GM12878 (cell line): ENCODE measurements at regions not wholly inside any gene's neighbourhood (a gene's known extent, or its start where the extent isn't known, plus 50 kb on each side); places are given as distances from the start of the nearest gene placed in this dataset.

Experiments used
- ATAC-seq: fragments of 200-7000 bp; cut with Tn5 transposase; 3 replicates; pipeline ENCODE4 v1.9.1; 2020; ENCODE audit warnings: mild to moderate bottlenecking, moderate library complexity
- BruUV-seq: library from RNA; stranded (reverse); fragments of 400-500 nt; replicated peaks from 2 replicates; lab custom pipeline; 2021; lab: Mats Ljungman, UMichigan
- CTCF ChIA-PET: fragments of 300-600 bp; sonication (Branson Sonifier 250); formaldehyde crosslinking; extraction: SDS; loops from one replicate; lab custom pipeline; 2021; ENCODE audit warnings: inconsistent platforms; lab: Yijun Ruan, JAX
- POLR2A ChIA-PET: fragments of 350-600 bp; formaldehyde crosslinking; extraction: SDS; loops from one replicate; lab custom pipeline; 2021; ENCODE audit warnings: inconsistent platforms; lab: Charles Lee
- RAD21 ChIA-PET: fragments of 300-600 bp; sonication (Branson Sonifier 250); formaldehyde crosslinking; loops from one replicate; lab custom pipeline; 2023; ENCODE audit warnings: antibody characterized with exemption; ENCODE audit not compliant: unreplicated experiment; lab: Charles Lee
- SMC1A ChIA-PET: fragments of 300-600 bp; sonication (Branson Sonifier 250); formaldehyde crosslinking; loops from one replicate; lab custom pipeline; 2023; ENCODE audit not compliant: unreplicated experiment, uncharacterized antibody; lab: Charles Lee
- DNase-seq: peaks from one replicate; pipeline ENCODE4 v3.0.0-alpha.2; 2011; ENCODE audit warnings: low read depth, low spot score
- FAIRE-seq: peaks from 3 replicates; lab custom pipeline; 2011; peaks lifted over from hg19 to GRCh38; lab: Jason Lieb, UNC
- H2AFZ ChIP-seq: 2 replicates; pipeline ENCODE4 v1.6.0; 2011; ENCODE audit warnings: low read depth, low read length, control low read depth; ENCODE audit not compliant: control insufficient read depth
- H3K27ac ChIP-seq: 2 replicates; pipeline ENCODE4 v1.5.1; 2011; ENCODE audit warnings: control low read depth; ENCODE audit not compliant: control insufficient read depth, insufficient read depth
- H3K27me3 ChIP-seq, 2 experiments: replicated peaks in 1 of 2; 2 replicates each; pipeline versions ENCODE4 v1.6.0 to v1.6.1; 2011; ENCODE audit warnings: low read length in 1 of 2; ENCODE audit not compliant: control insufficient read depth in 2 of 2, insufficient read depth in 2 of 2
- H3K36me3 ChIP-seq, 2 experiments: 2 replicates each; pipeline ENCODE4 v1.5.1; 2011; ENCODE audit warnings: low read length in 1 of 2; ENCODE audit not compliant: control insufficient read depth in 2 of 2, insufficient read depth in 2 of 2
- H3K4me1 ChIP-seq: 2 replicates; pipeline ENCODE4 v1.6.1; 2011; ENCODE audit warnings: mild to moderate bottlenecking, low read length, moderate library complexity, mixed read lengths; ENCODE audit not compliant: control insufficient read depth, insufficient read depth
- H3K4me2 ChIP-seq: 2 replicates; pipeline ENCODE4 v1.6.0; 2011; ENCODE audit warnings: control low read depth; ENCODE audit not compliant: control insufficient read depth, insufficient read depth
- H3K4me3 ChIP-seq: fragments of 200-600 bp; sonication (generic); 2 replicates; pipeline ENCODE4 v1.5.1; 2016
- H3K79me2 ChIP-seq: 2 replicates; pipeline ENCODE4 v1.6.0; 2011; ENCODE audit warnings: low read length; ENCODE audit not compliant: control insufficient read depth, insufficient read depth
- H3K9ac ChIP-seq: 2 replicates; pipeline ENCODE4 v1.8.0; 2011; ENCODE audit warnings: low read length, control low read depth, mixed read lengths; ENCODE audit not compliant: control insufficient read depth, insufficient read depth
- H3K9me3 ChIP-seq: replicated peaks from 3 replicates; pipeline ENCODE4 v1.5.1; 2011; ENCODE audit warnings: mild to moderate bottlenecking, low read length; ENCODE audit not compliant: control insufficient read depth, insufficient read depth
- H4K20me1 ChIP-seq: 2 replicates; pipeline ENCODE4 v1.6.0; 2011; ENCODE audit not compliant: control insufficient read depth, insufficient read depth
- DPF2 ChIP-seq: fragments of 450-650 bp; IDR thresholded peaks from 2 replicates; pipeline ENCODE4 v1.6.1; 2017; ENCODE audit warnings: mild to moderate bottlenecking
- PAX5 ChIP-seq: IDR thresholded peaks from 2 replicates; pipeline ENCODE4 v1.6.1; 2011; ENCODE audit warnings: low read depth, low read length, borderline replicate concordance
- SPI1 ChIP-seq: IDR thresholded peaks from 2 replicates; pipeline ENCODE4 v1.6.1; 2011; ENCODE audit warnings: low read depth, mild to moderate bottlenecking, low read length, moderate library complexity, borderline replicate concordance; ENCODE audit not compliant: insufficient read depth
- TBL1XR1 ChIP-seq: IDR thresholded peaks from 2 replicates; pipeline ENCODE4 v1.6.1; 2012; ENCODE audit warnings: low read depth, low read length, improper control_type of control experiment
- WGBS: methylation state at CpG from one replicate; pipeline ENCODE4 v1.1.6; 2016; ENCODE audit warnings: low lambda C conversion rate; ENCODE audit not compliant: insufficient replicate concordance, insufficient coverage; ENCODE audit errors: missing lambda C conversion rate; 5-methylcytosine and 5-hydroxymethylcytosine counted together
- in situ Hi-C: fragments of 300-500 bp; cut with MboI; formaldehyde crosslinking; loops from 9 replicates; pipeline ENCODE4 v1.14.3; 2018; ENCODE audit warnings: mixed read lengths
- intact Hi-C: fragments of 100-400 bp; cut with micrococcal nuclease; formaldehyde crosslinking; loops from one replicate; pipeline ENCODE4 v1.14.2; 2022; ENCODE audit not compliant: unreplicated experiment
- TF ChIP-seq, protein P1 (sequence below): fragments of 450-650 bp; IDR thresholded peaks from 2 replicates; pipeline ENCODE4 v1.6.1; 2016; ENCODE audit warnings: mild to moderate bottlenecking
- TF ChIP-seq, protein P2 (sequence below): IDR thresholded peaks from 2 replicates; pipeline ENCODE4 v1.6.1; 2011; ENCODE audit warnings: low read depth, mild to moderate bottlenecking, low read length, moderate library complexity, borderline replicate concordance; ENCODE audit errors: extremely low read depth
- TF ChIP-seq, protein P3 (sequence below): fragments of 450-650 bp; IDR thresholded peaks from 2 replicates; pipeline ENCODE4 v1.6.1; 2017; ENCODE audit warnings: borderline replicate concordance

DNA sequence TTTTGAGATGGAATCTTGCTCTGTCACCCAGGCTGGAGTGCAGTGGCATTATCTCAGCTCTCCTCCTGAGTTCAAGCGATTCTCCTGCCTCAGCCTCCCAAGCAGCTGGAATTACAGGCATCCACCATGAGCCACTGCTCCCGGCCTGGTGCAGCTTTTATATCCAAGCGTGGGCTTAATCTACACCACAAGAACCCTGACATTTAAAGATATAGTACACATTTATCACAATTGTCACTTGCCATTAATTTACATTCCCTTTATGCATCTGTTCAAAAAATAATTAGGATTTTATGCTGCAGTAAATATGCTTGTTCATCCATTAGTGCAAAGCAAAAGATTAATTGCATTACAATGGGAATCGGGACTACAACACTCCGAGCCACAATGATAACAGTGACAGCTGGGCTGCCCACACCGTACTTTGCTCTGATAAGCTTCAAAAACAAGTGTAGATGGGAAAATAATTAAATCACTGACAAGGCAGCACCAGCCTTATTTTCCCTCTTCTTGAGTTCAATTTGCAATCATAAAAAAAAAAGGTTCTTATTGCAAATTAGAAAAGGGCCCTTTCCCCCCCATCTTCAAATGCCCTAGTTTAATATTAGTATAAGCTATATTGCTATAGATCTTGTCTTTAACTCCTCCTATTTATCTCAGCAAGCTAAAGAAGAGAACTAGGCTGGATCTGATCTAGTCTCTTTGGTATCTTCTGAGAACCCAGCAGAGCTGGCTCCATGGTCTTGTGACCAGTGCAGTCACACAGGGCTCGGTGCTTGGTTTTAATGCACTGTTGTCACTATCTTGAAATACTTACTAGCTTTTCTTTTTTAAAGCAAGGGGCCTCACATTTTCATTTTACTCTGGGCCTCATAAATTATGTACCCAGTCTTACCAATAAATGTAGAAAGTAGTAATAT, 206.2 kb upstream of the LRRC4C start:
- no peak overlapping the region for H3K4me3 ChIP-seq
- BruUV-seq = no TSS peak
- DNase-seq (no peak), ATAC-seq (no peak), FAIRE-seq (no peak)
- no peaks in the 10 kb centered on the region for H3K4me1 ChIP-seq
- 9% methylated on average over 6 of the region's 7 CpGs for WGBS
- no peaks in the 10 kb centered on the region for H3K27me3 ChIP-seq
- no peaks in the 10 kb centered on the region for H3K9me3 ChIP-seq
- H3K9ac ChIP-seq = no peak overlapping the region
- no peaks in the 10 kb centered on the region for H3K36me3 ChIP-seq
- no peaks in the 10 kb centered on the region for H4K20me1 ChIP-seq
- POLR2A ChIA-PET = no interaction called here
- in situ Hi-C loops = no loop called here
- H3K4me2 ChIP-seq = no peak overlapping the region
- TF ChIP-seq PAX5 (no peak), TBL1XR1 (no peak), SPI1 (no peak), DPF2 (no peak)
- TF ChIP-seq, protein P1, sequence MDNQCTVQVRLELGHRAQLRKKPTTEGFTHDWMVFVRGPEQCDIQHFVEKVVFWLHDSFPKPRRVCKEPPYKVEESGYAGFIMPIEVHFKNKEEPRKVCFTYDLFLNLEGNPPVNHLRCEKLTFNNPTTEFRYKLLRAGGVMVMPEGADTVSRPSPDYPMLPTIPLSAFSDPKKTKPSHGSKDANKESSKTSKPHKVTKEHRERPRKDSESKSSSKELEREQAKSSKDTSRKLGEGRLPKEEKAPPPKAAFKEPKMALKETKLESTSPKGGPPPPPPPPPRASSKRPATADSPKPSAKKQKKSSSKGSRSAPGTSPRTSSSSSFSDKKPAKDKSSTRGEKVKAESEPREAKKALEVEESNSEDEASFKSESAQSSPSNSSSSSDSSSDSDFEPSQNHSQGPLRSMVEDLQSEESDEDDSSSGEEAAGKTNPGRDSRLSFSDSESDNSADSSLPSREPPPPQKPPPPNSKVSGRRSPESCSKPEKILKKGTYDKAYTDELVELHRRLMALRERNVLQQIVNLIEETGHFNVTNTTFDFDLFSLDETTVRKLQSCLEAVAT = no peak
- TF ChIP-seq, protein P2, sequence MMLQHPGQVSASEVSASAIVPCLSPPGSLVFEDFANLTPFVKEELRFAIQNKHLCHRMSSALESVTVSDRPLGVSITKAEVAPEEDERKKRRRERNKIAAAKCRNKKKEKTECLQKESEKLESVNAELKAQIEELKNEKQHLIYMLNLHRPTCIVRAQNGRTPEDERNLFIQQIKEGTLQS = no peak
- TF ChIP-seq, protein P3, sequence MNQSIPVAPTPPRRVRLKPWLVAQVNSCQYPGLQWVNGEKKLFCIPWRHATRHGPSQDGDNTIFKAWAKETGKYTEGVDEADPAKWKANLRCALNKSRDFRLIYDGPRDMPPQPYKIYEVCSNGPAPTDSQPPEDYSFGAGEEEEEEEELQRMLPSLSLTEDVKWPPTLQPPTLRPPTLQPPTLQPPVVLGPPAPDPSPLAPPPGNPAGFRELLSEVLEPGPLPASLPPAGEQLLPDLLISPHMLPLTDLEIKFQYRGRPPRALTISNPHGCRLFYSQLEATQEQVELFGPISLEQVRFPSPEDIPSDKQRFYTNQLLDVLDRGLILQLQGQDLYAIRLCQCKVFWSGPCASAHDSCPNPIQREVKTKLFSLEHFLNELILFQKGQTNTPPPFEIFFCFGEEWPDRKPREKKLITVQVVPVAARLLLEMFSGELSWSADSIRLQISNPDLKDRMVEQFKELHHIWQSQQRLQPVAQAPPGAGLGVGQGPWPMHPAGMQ = no peak
- H3K27ac ChIP-seq = no peak overlapping the region
- CTCF ChIA-PET = no interaction called here
- SMC1A ChIA-PET = no interaction called here
- H3K79me2 ChIP-seq = no peaks in the 10 kb centered on the region
- intact Hi-C loops = no loop called here
- no peak overlapping the region for H2AFZ ChIP-seq
- RAD21 ChIA-PET = no interaction called here
